ENCODE measurements at regions not wholly inside any gene's neighbourhood (a gene's known extent, or its start where the extent isn't known, plus 50 kb on each side); places are given as distances from the start of the nearest gene placed in this dataset.

GRCh38 chr9:91156451-91157234 is 205.1 kb downstream of the AUH start:
- Mint-ChIP-seq H3K9me3 (peaks cover 18 to 29% of the 10 kb centered on the region in 2 donors), H3K36me3 (peaks cover 37 to 45% of the 10 kb centered on the region in 2 donors), H3K27ac (peak overlapping the region; percentile 50 to 88)
- ATAC-seq (peak in 1 of 2 donors; percentile 67), DNase-seq (ENCODE audit: low spot score in 2 of 2) (no peak)

GRCh38 chr9:91157883-91158282 is 203.8 kb downstream of the AUH start:
- Mint-ChIP-seq H3K27ac (no peak overlapping the region), H3K9me3 (peaks cover 7 to 18% of the 10 kb centered on the region in 2 donors), H3K36me3 (peaks cover 28 to 38% of the 10 kb centered on the region in 2 donors)
- ATAC-seq, result no peak
- DNase-seq (ENCODE audit: low spot score in 2 of 2), result no peak

- DNase-seq (ENCODE audit: low spot score in 2 of 2), result no peak
- Mint-ChIP-seq H3K9me3 (peaks cover 5 to 13% of the 10 kb centered on the region in 2 donors), H3K27ac (no peak overlapping the region), H3K36me3 (peaks cover 27 to 34% of the 10 kb centered on the region in 2 donors)
- ATAC-seq, result no peak
These were observed 203.4 kb downstream of the AUH start for GRCh38 chr9:91158286-91158685.

GRCh38 chr9:91158946-91159345 is 202.8 kb downstream of the AUH start:
- H3K9me3 Mint-ChIP-seq, result peaks cover 3 to 12% of the 10 kb centered on the region in 2 donors
- H3K36me3 Mint-ChIP-seq, result peaks cover 25 to 28% of the 10 kb centered on the region in 2 donors
- ATAC-seq (no peak), DNase-seq (ENCODE audit: low spot score in 2 of 2) (no peak)
- peak overlapping the region in 1 of 2 donors; percentile 54 for H3K27ac Mint-ChIP-seq

- peaks cover 0 to 12% of the 10 kb centered on the region in 2 donors for H3K9me3 Mint-ChIP-seq
- H3K27ac Mint-ChIP-seq, result peak overlapping the region in 1 of 2 donors; percentile 54
- ATAC-seq (no peak), DNase-seq (ENCODE audit: low spot score in 2 of 2) (no peak)
- H3K36me3 Mint-ChIP-seq, result peaks cover 20 to 25% of the 10 kb centered on the region in 2 donors
These were observed 202.0 kb downstream of the AUH start for GRCh38 chr9:91159664-91160121.

- DNase-seq (ENCODE audit: low spot score in 2 of 2) (no peak), ATAC-seq (no peak)
- no peak overlapping the region for H3K27ac Mint-ChIP-seq
- H3K9me3 Mint-ChIP-seq, result peaks cover 0 to 7% of the 10 kb centered on the region in 2 donors
- H3K36me3 Mint-ChIP-seq, result peaks cover 16 to 21% of the 10 kb centered on the region in 2 donors
These were observed 201.5 kb downstream of the AUH start for GRCh38 chr9:91160181-91160580.

GRCh38 chr9:91160599-91161464 is 200.9 kb downstream of the AUH start:
- DNase-seq (ENCODE audit: low spot score in 2 of 2) (no peak), ATAC-seq (no peak)
- Mint-ChIP-seq H3K9me3 (peaks cover 0 to 6% of the 10 kb centered on the region in 2 donors), H3K36me3 (peaks cover 16% of the 10 kb centered on the region in 2 donors), H3K27ac (peak overlapping the region; percentile 9 to 98)

- no peak for DNase-seq (ENCODE audit: low spot score in 2 of 2)
- peaks cover 0 to 3% of the 10 kb centered on the region in 2 donors for H3K9me3 Mint-ChIP-seq
- no peak for ATAC-seq
- H3K36me3 Mint-ChIP-seq, result peaks cover 8 to 10% of the 10 kb centered on the region in 2 donors
- peak overlapping the region; percentile 75 to 98 for H3K27ac Mint-ChIP-seq
These were observed 200.0 kb downstream of the AUH start for GRCh38 chr9:91161465-91162300.

GRCh38 chr9:91162311-91162710 is 199.4 kb downstream of the AUH start:
- Mint-ChIP-seq H3K36me3 (peaks cover 4 to 6% of the 10 kb centered on the region in 2 donors), H3K27ac (peak overlapping the region; percentile 75 to 98), H3K9me3 (no peaks in the 10 kb centered on the region)
- ATAC-seq (peak; percentile 38 to 63), DNase-seq (ENCODE audit: low spot score in 2 of 2) (no peak)

- DNase-seq (ENCODE audit: low spot score in 2 of 2) (peak; percentile 42 to 90), ATAC-seq (peak; percentile 40 to 63)
- Mint-ChIP-seq H3K9me3 (no peaks in the 10 kb centered on the region), H3K27ac (peak overlapping the region; percentile 75 to 98), H3K36me3 (peaks cover 4 to 6% of the 10 kb centered on the region in 2 donors)
These were observed 198.8 kb downstream of the AUH start for GRCh38 chr9:91162784-91163443.

- ATAC-seq, result no peak
- no peak for DNase-seq (ENCODE audit: low spot score in 2 of 2)
- Mint-ChIP-seq H3K9me3 (no peaks in the 10 kb centered on the region), H3K36me3 (peaks cover 4 to 6% of the 10 kb centered on the region in 2 donors), H3K27ac (peak overlapping the region in 1 of 2 donors; percentile 98)
These were observed 198.3 kb downstream of the AUH start for GRCh38 chr9:91163444-91163772.

GRCh38 chr9:91163773-91164471 is 197.8 kb downstream of the AUH start:
- DNase-seq (ENCODE audit: low spot score in 2 of 2), result peak in 1 of 2 donors; percentile 75

More at GRCh38 chr9:91163773-91164471, 197.8 kb downstream of the AUH start:
- ATAC-seq, result peak; percentile 19 to 52
- Mint-ChIP-seq H3K9me3 (no peaks in the 10 kb centered on the region), H3K27ac (peak overlapping the region; percentile 24 to 98), H3K36me3 (peaks cover 4 to 6% of the 10 kb centered on the region in 2 donors)
